Progenitor cell of endocrine pancreas (in vitro differentiated cells): ENCODE measurements at regions not wholly inside any gene's neighbourhood (a gene's known extent, or its start where the extent isn't known, plus 50 kb on each side); places are given as distances from the start of the nearest gene placed in this dataset.

Experiments
- DNase-seq: peaks from one replicate; pipeline ENCODE4 v3.0.0; 2021; ENCODE audit warnings: low spot score; ENCODE audit not compliant: unreplicated experiment
- H3K27ac Mint-ChIP-seq: 2 replicates; pipeline ENCODE4 v1.8.0; 2021; ENCODE audit warnings: mild to moderate bottlenecking, moderate library complexity, mixed read lengths
- H3K27me3 Mint-ChIP-seq: 2 replicates; pipeline ENCODE4 v1.8.0; 2021; ENCODE audit warnings: mixed read lengths
- H3K36me3 Mint-ChIP-seq: 2 replicates; pipeline ENCODE4 v1.8.0; 2022; ENCODE audit warnings: mixed read lengths; ENCODE audit not compliant: insufficient read depth
- H3K4me1 Mint-ChIP-seq: 2 replicates; pipeline ENCODE4 v1.8.0; 2021; ENCODE audit warnings: low read depth, mixed read lengths
- H3K4me3 Mint-ChIP-seq: 2 replicates; pipeline ENCODE4 v1.8.0; 2021; ENCODE audit warnings: low read depth, mild to moderate bottlenecking, moderate library complexity, mixed read lengths
- H3K9me3 Mint-ChIP-seq: 2 replicates; pipeline ENCODE4 v1.8.0; 2021; ENCODE audit warnings: low read depth, mixed read lengths
- TF ChIP-seq, protein P1 (sequence below): fragments of 200-600 bp; sonication (generic); IDR thresholded peaks from one replicate; pipeline ENCODE4 v1.5.0; 2021; ENCODE audit warnings: antibody characterized with exemption, mild to moderate bottlenecking; ENCODE audit not compliant: unreplicated experiment

DNA sequence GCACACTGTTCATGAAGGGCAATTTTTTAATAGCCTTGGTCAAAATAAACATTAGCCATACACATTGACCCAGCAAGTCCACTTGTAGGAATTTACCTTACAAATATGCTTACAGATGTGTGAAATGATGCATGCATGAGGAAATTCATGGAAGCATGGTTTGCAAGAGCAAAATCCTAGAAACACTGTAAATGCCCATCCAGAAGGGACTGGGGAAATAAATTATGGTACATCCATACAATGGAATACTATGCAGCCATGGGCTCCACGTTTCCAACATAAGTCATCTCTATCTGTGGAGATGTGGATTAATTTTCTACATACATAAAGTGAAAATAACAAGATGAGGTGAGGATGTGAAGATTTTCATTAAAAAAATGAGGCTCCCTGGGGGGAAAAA is 99.1 kb downstream of the NPY start:
- peaks cover 2% of the 10 kb centered on the region for H3K9me3 Mint-ChIP-seq

DNA sequence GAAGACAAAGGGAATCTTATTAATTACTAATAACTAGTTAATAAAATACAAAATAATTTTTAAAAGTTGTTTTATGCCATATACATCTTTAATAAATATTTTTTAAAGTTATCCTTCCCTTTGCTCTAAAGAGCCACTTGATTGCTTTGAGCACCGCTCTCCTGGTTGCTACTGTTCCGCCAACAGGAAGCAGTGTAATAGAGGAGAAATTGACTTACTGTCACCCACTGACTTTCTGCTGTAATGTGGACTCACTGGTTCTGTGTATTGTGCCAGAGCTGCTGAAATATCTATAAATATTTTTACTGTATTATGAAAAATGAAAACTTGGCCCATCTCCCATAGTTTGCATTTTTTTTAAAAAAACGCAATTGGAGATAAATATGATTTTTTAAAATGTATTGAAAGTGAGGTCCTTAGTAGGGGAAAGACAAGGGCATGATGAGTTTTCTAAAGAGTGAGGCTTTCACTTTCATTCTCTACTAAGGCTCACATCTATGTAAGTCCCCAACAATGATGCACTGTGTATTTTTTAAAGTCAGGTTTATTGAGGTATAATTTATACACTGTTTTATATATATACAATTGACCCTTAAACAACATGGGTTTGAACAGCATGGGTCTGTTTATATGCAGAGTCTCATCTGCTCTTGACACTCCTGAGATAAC is 100.5 kb downstream of the NPY start:
- Mint-ChIP-seq H3K36me3 (no peaks in the 10 kb centered on the region), H3K4me3 (no peak overlapping the region), H3K4me1 (peaks cover 2% of the 10 kb centered on the region), H3K27me3 (peaks cover 3% of the 10 kb centered on the region), H3K9me3 (peaks cover 2% of the 10 kb centered on the region), H3K27ac (no peak overlapping the region)
- DNase-seq: no peak
- TF ChIP-seq, protein P1, sequence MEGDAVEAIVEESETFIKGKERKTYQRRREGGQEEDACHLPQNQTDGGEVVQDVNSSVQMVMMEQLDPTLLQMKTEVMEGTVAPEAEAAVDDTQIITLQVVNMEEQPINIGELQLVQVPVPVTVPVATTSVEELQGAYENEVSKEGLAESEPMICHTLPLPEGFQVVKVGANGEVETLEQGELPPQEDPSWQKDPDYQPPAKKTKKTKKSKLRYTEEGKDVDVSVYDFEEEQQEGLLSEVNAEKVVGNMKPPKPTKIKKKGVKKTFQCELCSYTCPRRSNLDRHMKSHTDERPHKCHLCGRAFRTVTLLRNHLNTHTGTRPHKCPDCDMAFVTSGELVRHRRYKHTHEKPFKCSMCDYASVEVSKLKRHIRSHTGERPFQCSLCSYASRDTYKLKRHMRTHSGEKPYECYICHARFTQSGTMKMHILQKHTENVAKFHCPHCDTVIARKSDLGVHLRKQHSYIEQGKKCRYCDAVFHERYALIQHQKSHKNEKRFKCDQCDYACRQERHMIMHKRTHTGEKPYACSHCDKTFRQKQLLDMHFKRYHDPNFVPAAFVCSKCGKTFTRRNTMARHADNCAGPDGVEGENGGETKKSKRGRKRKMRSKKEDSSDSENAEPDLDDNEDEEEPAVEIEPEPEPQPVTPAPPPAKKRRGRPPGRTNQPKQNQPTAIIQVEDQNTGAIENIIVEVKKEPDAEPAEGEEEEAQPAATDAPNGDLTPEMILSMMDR: no peak

More for the DNA sequence above, 99.1 kb downstream of the NPY start:
- H3K4me3 Mint-ChIP-seq: no peak overlapping the region
- peaks cover 3% of the 10 kb centered on the region for H3K27me3 Mint-ChIP-seq
- no peaks in the 10 kb centered on the region for H3K4me1 Mint-ChIP-seq
- no peak for DNase-seq
- TF ChIP-seq, protein P1: no peak
- no peaks in the 10 kb centered on the region for H3K36me3 Mint-ChIP-seq
- no peak overlapping the region for H3K27ac Mint-ChIP-seq

DNA sequence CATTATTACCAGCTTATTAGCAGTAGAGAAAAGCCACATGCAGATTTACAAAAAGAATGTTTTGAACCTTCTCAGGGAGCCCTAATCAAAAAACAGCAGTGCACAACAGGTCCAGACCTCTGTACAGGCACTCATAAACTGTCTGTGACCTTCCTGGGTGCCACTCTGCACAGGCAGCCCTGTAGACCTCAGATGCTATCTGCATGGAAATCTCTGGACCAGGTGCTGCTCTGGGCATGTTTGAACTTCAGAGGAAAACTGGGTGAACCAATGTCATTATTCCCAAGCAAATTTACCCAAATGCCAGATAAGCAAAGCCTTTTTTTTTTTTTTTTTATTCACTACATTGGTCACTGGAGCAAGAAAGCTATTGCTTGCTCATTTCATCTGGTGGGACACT is 104.2 kb downstream of the NPY start:
- no peak for DNase-seq
- Mint-ChIP-seq H3K4me3 (no peak overlapping the region), H3K27ac (no peak overlapping the region), H3K9me3 (no peaks in the 10 kb centered on the region), H3K36me3 (no peaks in the 10 kb centered on the region), H3K4me1 (peaks cover 2% of the 10 kb centered on the region), H3K27me3 (peaks cover 3% of the 10 kb centered on the region)
- TF ChIP-seq, protein P1: no peak

DNA sequence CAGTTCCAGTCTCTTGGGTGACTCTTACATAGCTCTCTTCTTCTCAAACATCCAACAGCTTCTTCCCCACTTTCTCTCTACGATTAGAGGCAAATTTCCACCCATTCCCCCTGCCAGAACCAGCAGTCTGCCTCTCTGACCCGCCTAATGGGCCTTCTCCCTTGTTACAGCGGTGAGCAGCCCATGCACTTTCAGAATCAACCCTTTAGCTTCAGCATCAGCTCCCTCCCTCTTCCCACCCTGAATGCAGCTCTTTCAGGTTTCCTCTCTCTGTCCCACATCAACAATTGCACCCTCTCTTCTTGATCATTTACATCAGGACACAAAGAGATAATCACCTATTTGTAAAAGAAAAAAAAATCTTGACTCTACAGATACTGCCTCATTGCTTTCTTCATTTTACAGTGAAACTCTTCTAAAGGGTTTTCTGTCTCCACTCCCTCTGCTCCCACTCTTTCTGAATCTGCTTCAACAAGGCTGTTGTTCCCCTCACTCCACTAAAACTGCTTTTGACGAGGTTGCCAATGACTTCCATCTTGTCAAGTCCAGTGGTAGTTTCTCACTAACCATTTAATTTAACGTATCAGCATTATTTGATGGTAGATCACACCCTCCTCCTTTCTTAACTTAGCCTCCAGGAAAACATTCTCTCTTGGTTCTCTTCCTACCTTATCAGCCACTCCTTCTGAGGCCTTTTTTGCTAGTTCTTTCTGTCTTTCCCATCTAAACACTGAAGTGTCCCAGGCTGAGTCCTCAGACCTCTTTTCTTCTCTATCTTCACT is 106.6 kb downstream of the NPY start:
- Mint-ChIP-seq H3K36me3 (no peaks in the 10 kb centered on the region), H3K4me1 (peaks cover 2% of the 10 kb centered on the region), H3K4me3 (no peak overlapping the region), H3K9me3 (no peaks in the 10 kb centered on the region), H3K27ac (no peak overlapping the region), H3K27me3 (peaks cover 14% of the 10 kb centered on the region)
- TF ChIP-seq, protein P1: no peak
- no peak for DNase-seq

DNA sequence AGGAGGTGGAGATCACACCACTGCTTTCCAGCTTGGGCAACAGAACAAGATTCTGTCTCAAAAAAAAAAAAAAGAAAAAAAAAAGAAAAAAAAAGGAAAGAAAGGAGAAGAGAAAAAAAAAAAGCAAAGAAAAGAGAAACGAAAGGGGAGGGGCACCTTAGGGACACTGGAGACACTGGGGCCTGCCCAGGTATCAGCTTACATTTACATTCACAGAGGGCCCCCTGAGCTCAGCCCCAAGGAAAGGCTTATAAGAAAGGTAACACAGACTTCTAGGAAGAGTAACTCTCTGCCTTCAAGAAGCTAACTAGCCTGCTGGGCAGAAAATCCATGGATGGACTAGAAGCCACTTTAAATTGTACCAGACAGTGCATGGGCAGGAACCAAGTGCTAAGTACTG is 108.8 kb downstream of the NPY start:
- TF ChIP-seq, protein P1: no peak
- Mint-ChIP-seq H3K27me3 (peaks cover 27% of the 10 kb centered on the region), H3K27ac (no peak overlapping the region), H3K4me1 (peaks cover 2% of the 10 kb centered on the region), H3K36me3 (no peaks in the 10 kb centered on the region), H3K4me3 (no peak overlapping the region), H3K9me3 (no peaks in the 10 kb centered on the region)
- DNase-seq: no peak
